Head of caudate nucleus (tissue), 42 donors: ENCODE measurements at regions not wholly inside any gene's neighbourhood (a gene's known extent, or its start where the extent isn't known, plus 50 kb on each side); places are given as distances from the start of the nearest gene placed in this dataset.
"Not testable (repeated sequence)": the region's sequence is repeated elsewhere in the genome, so short reads cannot be mapped to it uniquely, and the experiment has no call there.

Experiments used
- DNase-seq, 42 donors: peaks; one replicate each; pipeline versions ENCODE4 v3.0.0 to v3.0.0-alpha.2; 2020 to 2021; ENCODE audit warnings: mixed read lengths in 7 of 42
- intact Hi-C: fragments of 100-400 bp; cut with DNase I; formaldehyde crosslinking; loops from one replicate; pipeline ENCODE4 v1.15.0; 2022

GRCh38 chr4:129908117-129908516 lies 812.2 kb downstream of the C4orf33 start:
- intact Hi-C loops: no loop called here
- DNase-seq: no peak

GRCh38 chr4:129916991-129917390 lies 821.0 kb downstream of the C4orf33 start:
- DNase-seq: no peak
- intact Hi-C loops: no loop called here

GRCh38 chr4:129917651-129918050 lies 821.7 kb downstream of the C4orf33 start:
- intact Hi-C loops: no loop called here
- no peak for DNase-seq

- intact Hi-C loops: no loop called here
- DNase-seq: no peak
Observed at GRCh38 chr4:129926936-129927335, 831.0 kb downstream of the C4orf33 start.

GRCh38 chr4:129929052-129929451 lies 833.1 kb downstream of the C4orf33 start:
- DNase-seq: peak in 2 of 42 donors; percentile 1 to 4
- intact Hi-C loops: no loop called here

GRCh38 chr4:129929984-129930383 lies 834.0 kb downstream of the C4orf33 start:
- intact Hi-C loops: no loop called here
- peak in 1 of 42 donors; percentile 15 for DNase-seq

- intact Hi-C loops: no loop called here
- no peak for DNase-seq
Observed at GRCh38 chr4:129950217-129950616, 854.3 kb downstream of the C4orf33 start.

- no peak for DNase-seq
- intact Hi-C loops: no loop called here
Observed at GRCh38 chr4:129966175-129966574, 870.2 kb downstream of the C4orf33 start.

- intact Hi-C loops: no loop called here
- no peak for DNase-seq
Observed at GRCh38 chr4:129968366-129968765, 872.4 kb downstream of the C4orf33 start.

GRCh38 chr4:129968778-129969177 lies 872.8 kb downstream of the C4orf33 start:
- intact Hi-C loops: no loop called here
- DNase-seq: no peak

- no peak for DNase-seq
- intact Hi-C loops: no loop called here
Observed at GRCh38 chr4:129970801-129971200, 874.8 kb downstream of the C4orf33 start.

GRCh38 chr4:129971419-129971818 lies 875.5 kb downstream of the C4orf33 start:
- intact Hi-C loops: no loop called here
- no peak for DNase-seq

GRCh38 chr4:129972257-129972656 lies 876.3 kb downstream of the C4orf33 start:
- intact Hi-C loops: no loop called here
- no peak for DNase-seq

GRCh38 chr4:129974730-129975129 lies 878.8 kb downstream of the C4orf33 start:
- DNase-seq: no peak
- intact Hi-C loops: no loop called here

GRCh38 chr4:129978315-129978714 lies 882.4 kb downstream of the C4orf33 start:
- intact Hi-C loops: no loop called here
- no peak for DNase-seq

- DNase-seq: no peak
- intact Hi-C loops: no loop called here
Observed at GRCh38 chr4:129988957-129989356, 893.0 kb downstream of the C4orf33 start.

- intact Hi-C loops: no loop called here
- DNase-seq: no peak
Observed at GRCh38 chr4:129994715-129995114, 898.8 kb downstream of the C4orf33 start.

GRCh38 chr4:129998436-129999150 lies 902.6 kb downstream of the C4orf33 start:
- intact Hi-C loops: no loop called here

GRCh38 chr4:129999156-129999555 lies 903.2 kb downstream of the C4orf33 start:
- no peak for DNase-seq
- intact Hi-C loops: no loop called here

More at GRCh38 chr4:129998436-129999150, 902.6 kb downstream of the C4orf33 start:
- DNase-seq: no peak

GRCh38 chr4:130008461-130008860 lies 912.5 kb downstream of the C4orf33 start:
- intact Hi-C loops: no loop called here
- no peak for DNase-seq

GRCh38 chr4:130012806-130013205 lies 916.9 kb downstream of the C4orf33 start:
- intact Hi-C loops, DNase-seq: not testable (repeated sequence)
